ENCODE measurements at regions not wholly inside any gene's neighbourhood (a gene's known extent, or its start where the extent isn't known, plus 50 kb on each side); places are given as distances from the start of the nearest gene placed in this dataset.

- Histone ChIP-seq H3K4me3 (replicated peaks in 1 of 3; ENCODE audit: insufficient read depth in 1 of 3, low read depth in 2 of 3, low read length in 3 of 3) (no peak overlapping the region), H3K27ac (ENCODE audit: extremely low read length, insufficient read depth, low read length) (no peak overlapping the region), H3K9me3 (ENCODE audit: low read length) (peaks cover 6% of the 10 kb centered on the region), H3K4me2 (ENCODE audit: low read depth, low read length) (no peak overlapping the region), H3K36me3 (replicated peaks in 1 of 2; ENCODE audit: control insufficient read depth in 1 of 2, insufficient read depth in 2 of 2, low read length in 2 of 2) (no peaks in the 10 kb centered on the region), H4K20me1 (ENCODE audit: insufficient read depth, low read length) (no peaks in the 10 kb centered on the region), H3K4me1 (ENCODE audit: insufficient read depth, low read length) (peaks cover 12% of the 10 kb centered on the region; the same call in 1 of the 2 replicates), H2AFZ (ENCODE audit: low read length) (no peak overlapping the region), H3K9ac (ENCODE audit: insufficient read depth, low read depth, low read length) (no peak overlapping the region), H3K27me3 (ENCODE audit: control insufficient read depth in 1 of 2, insufficient read depth in 2 of 2, low read length in 2 of 2) (no peaks in the 10 kb centered on the region), H3K79me2 (ENCODE audit: insufficient read depth, low read length) (no peaks in the 10 kb centered on the region)
- POLR2A ChIA-PET = no interaction called here
- no peak for TF ChIP-seq ZUFSP (CRISPR knock-in tag; IDR thresholded peaks at IDR 0.05; ENCODE audit: borderline replicate concordance)
- TF ChIP-seq PTBP1 (IDR thresholded peaks at IDR 0.05; ENCODE audit: low read depth, low read length, poor library complexity, severe bottlenecking) = no peak
- no peak for TF ChIP-seq ZNF280B (CRISPR knock-in tag; IDR thresholded peaks at IDR 0.05; ENCODE audit: borderline replicate concordance)
- TF ChIP-seq KDM5A (IDR thresholded peaks at IDR 0.05; ENCODE audit: borderline replicate concordance, low read length) = no peak
- TF ChIP-seq KLF15 (CRISPR knock-in tag; IDR thresholded peaks at IDR 0.05; ENCODE audit: borderline replicate concordance) = no peak
- no peak for TF ChIP-seq ZNF891 (CRISPR knock-in tag; IDR thresholded peaks at IDR 0.05)
- no peak for TF ChIP-seq KMT2B (CRISPR knock-in tag; IDR thresholded peaks at IDR 0.05)
- no peak for TF ChIP-seq SP1 (IDR thresholded peaks at IDR 0.05)
- TF ChIP-seq SP1 (CRISPR knock-in tag; IDR thresholded peaks at IDR 0.05) = no peak
- no peak for TF ChIP-seq KAT7 (CRISPR knock-in tag; IDR thresholded peaks at IDR 0.05; ENCODE audit: borderline replicate concordance)
- no peak for TF ChIP-seq ZMYM4 (CRISPR knock-in tag; IDR thresholded peaks at IDR 0.05)
- TF ChIP-seq ZNF251 (CRISPR knock-in tag; IDR thresholded peaks at IDR 0.05) = no peak
- DNase-seq (ENCODE audit: low spot score) (no peak), FAIRE-seq (no peak), ATAC-seq (no peak)
- WGBS (ENCODE audit: low lambda C conversion rate) = 63% methylated on average over 5 of the region's 5 CpGs
- no TSS peak for BruUV-seq (replicated peaks)
- CTCF ChIA-PET (ENCODE audit: low intra/inter-chr PET ratio, low total read pairs) = no interaction called here
- in situ Hi-C loops (cut with HindIII; ENCODE audit: extremely low pct_ligation_motif_present, low pct_unique_long_range_greater_than_20kb) (loop anchor here (25.0 kb wide), 1 partner anchor 331 kb away; no protein-coding TSS in a partner anchor), intact Hi-C loops (cut with micrococcal nuclease; ENCODE audit: unreplicated experiment) (loop anchor here (10.0 kb wide), 1 partner anchor 354 kb away; no protein-coding TSS in a partner anchor)
Measured at GRCh38 chr9:108768744-108769143, 87.0 kb downstream of the ACTL7B start.

Measured in HepG2 (cell line).